HG03196 (cell line): ENCODE measurements at regions not wholly inside any gene's neighbourhood (a gene's known extent, or its start where the extent isn't known, plus 50 kb on each side); places are given as distances from the start of the nearest gene placed in this dataset.
"Not testable (repeated sequence)": the region's sequence is repeated elsewhere in the genome, so short reads cannot be mapped to it uniquely, and the experiment has no call there.

Experiments
- ATAC-seq: cut with Tn5 transposase; IDR thresholded peaks from one replicate; pipeline ENCODE4 v1.9.1; 2021; ENCODE audit not compliant: unreplicated experiment

DNA sequence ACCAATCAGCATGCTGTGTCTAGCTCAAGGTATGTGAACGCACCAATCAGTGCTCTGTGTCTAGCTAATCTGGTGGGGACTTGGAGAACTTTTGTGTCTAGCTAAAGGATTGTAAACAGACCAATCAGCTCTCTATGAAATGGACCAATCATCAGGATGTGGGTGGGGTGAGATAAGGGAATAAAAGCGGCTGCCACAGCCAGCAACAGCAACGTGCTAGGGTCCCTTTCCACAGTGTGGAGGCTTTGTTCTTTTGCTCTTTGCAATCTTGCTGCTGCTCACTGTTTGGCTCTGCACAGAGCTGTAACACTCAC is 1353.9 kb upstream of the CDH18 start:
- ATAC-seq = not testable (repeated sequence)

DNA sequence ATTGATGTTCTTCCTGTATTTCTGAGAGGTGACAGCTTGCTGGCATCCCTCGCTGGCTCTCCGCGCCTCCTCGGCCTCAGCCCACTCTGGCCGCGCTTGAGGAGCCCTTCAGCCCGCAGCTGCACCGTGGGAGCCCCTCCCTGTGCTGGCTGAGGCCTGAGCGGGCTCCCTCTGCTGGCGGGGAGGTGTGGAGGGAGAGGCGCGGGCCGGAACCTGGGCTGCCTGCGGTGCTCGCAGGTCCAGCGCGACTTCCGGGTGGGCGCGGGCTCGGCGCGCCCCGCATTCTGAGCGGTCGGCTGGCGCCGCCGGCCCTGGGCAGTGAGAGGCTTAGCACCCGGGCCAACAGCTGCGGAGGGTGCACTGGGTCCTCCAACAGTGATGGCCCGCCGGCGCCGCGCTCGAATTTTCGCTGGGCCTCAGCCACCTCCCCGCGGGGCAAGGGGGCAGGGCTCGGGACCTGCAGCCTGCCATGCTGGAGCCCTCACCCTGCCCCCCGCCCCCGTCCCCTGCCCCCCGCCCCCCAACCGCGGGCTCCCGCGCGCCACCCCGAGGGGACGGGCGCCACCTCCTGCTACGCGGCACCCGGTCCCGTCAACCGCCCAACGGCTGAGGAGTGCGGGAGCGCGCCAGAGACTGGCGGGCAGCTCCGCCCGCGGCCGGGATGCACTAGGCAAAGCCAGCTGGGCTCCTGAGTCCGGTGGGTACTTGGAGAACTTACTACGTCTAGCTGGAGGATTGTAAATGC is 1353.4 kb upstream of the CDH18 start:
- not testable (repeated sequence) for ATAC-seq

DNA sequence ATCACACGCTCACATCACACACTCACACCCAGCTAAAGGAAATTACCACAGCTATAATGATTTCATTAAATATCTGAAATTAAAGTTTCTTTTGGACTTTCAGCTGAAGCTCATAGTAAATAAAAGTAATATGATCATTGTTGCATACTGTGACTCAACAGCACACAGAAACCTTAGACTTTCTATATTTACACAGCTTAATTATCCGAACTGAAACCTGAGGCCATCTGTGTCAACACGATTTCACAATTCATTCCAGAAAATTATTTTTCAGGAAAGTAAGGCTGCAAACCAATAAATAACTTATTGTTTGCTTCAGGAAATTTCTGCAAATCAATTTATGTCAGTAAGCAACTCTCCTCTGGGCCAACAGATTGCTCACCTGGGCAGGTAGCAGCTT is 1352.2 kb upstream of the CDH18 start:
- ATAC-seq = not testable (repeated sequence)

DNA sequence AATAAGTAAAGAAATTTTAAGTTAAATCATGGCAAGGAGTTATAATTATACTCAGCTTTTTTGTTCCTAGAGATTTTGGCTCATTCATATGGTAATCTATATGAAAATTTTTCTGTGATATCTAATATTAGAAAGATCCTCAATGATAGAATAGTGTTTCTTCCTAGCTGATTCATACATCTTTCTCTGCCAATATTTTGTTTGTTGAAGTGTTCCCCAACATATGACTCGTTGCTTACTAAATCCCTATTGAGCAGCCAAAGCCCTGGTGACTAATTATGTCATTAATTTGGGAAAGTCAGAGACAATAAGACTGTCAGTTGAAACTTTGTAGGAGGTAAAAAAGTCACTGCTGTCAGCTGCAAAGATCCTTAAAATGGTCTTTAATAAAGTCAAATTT is 1348.5 kb upstream of the CDH18 start:
- ATAC-seq = not testable (repeated sequence)

DNA sequence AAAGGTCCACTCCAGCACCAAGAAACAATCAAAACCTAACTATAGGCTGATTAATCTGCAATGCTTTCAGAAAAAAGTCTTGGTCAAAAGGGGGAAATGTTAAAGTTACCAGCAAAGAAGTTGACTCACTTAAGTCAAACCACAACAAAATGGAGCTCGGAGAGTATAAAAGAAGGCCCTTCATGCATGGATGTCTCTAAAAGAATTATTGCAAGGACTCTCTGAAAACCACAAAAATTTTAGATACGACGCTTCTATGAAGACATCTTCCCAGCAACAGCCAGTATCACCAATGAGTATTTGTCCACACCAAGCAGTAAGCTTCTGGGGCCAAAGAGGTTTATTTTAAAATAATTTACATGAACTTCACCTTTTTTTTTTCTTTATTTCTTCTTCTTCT is 1327.4 kb upstream of the CDH18 start:
- not testable (repeated sequence) for ATAC-seq

DNA sequence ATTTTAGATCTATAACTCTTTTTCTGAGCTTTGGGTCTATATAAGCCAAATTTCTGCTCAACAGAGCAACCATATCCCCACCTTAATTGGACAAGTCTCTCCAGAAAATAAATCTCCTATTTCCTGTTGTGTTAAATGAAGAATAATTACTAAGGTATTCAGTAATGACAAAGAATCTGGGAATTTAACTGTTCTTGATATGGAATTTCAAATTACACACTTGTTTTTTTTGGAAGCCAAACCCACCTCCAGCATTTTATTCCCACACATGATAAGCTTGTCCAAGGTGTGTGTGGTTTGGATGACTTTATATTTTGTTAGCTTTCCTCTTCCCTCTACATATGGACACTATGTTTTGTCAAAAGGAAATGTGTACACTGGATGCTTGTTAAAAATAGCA is 1313.2 kb upstream of the CDH18 start:
- ATAC-seq = not testable (repeated sequence)

DNA sequence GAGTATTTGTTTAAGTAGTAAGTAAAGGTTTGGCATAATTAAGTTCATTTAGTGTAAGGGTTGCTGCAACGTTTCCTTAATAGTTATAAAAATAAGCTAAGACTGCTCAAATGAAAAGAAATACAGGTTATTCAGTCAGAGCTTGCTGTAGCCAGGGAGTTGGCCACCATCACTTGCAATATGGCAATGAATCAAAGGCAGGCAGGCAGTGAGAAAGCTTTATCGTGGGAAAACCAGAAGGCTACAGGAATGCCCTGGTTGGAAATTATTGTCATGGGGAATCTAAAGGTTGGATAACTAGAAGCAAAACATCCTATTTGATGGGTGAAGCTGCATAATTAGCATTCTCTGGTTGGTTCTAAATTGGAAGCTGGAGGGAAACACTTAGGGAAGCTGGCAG is 1286.4 kb upstream of the CDH18 start:
- not testable (repeated sequence) for ATAC-seq

DNA sequence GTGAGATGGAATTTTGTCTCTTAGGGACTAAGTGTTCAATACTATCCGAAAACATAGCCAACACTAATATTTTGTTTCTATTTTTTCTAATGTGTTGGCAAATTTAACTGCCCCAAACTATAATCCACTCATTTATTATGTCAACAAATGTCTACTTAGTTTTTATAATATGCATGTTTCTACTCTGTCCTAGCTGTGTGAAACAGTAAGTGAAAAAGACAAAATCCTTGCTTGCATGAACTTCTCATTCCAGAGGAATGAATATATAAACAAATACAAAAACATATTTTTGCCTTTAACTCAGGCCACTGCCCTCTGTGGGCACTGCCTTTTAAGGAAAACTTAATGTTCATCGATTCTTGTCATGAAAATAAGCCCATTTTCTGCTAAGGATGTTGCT is 1275.4 kb upstream of the CDH18 start:
- ATAC-seq = no peak

DNA sequence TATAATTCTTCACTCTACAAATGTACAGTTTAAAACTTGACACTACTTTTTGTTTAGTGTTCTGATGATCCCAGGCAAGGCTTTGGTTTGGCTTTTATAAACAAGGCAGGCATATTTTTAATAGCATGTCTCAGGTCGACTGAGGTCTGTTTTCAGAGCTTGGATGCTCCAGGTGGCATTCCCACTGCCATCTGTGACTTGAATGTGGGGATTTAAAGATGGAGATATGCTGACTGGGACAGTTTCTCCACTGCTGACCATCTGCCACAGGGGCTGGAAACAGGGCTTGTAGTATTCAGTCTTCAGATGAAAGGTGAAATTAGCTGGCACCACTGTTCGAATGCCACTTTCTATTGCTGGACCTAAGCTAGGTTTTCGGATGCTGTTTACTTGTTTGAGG is 1266.2 kb upstream of the CDH18 start:
- ATAC-seq = no peak

DNA sequence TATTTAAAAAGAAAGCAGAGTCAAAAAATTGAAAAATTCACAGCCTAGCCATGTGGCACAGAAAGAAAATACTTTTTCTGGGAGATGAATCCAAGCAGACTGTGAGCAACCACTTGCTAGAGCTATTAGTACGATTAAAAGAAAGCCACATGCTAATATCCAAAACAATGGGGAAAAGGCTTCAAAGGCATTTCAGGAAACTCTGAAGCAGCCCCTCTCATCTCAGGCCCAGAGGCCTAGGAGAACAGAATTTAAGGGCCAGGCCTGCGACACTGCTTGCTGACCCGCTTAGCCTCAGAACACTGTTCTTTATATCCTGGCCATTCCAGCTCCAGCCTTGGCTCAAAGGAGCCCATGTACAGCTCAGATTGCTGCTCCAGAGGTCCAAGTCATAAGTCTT is 1257.0 kb upstream of the CDH18 start:
- ATAC-seq = no peak

DNA sequence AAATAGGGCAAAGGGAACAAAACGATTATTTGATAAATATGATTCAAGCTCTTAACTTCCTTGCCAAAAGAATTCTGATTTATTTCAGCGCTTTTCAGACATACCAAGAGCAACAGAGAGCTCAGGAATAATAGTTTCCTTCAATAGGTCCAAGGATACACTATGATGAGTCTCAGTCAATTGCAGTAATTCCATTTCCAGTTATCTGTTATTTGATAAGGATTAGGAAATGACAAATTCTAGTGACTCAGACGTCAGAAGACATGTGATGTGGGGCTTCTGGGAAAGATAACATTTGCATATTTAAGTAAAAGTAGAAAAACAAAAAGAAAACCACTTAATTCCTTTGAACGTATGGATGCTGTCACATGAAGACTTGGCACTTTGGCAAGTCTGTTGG is 1250.8 kb upstream of the CDH18 start:
- no peak for ATAC-seq

DNA sequence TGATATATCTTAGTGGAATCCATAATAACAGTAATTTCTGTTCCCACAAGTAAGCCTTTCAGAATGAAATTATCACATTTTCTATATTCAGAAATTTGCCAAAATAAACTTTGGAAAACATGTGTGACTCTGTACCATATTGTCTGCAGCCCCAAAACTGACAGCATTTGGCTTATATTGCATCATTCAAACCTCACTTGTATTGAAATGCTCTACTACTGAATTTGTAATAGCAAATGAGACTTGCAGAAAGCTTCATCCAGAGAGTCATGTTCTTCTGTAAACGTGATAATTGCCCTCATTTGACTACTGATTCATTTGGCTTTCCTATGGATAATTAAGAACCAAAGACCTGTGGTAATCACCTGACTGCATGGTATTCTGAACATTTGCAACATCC is 1249.5 kb upstream of the CDH18 start:
- ATAC-seq = no peak

DNA sequence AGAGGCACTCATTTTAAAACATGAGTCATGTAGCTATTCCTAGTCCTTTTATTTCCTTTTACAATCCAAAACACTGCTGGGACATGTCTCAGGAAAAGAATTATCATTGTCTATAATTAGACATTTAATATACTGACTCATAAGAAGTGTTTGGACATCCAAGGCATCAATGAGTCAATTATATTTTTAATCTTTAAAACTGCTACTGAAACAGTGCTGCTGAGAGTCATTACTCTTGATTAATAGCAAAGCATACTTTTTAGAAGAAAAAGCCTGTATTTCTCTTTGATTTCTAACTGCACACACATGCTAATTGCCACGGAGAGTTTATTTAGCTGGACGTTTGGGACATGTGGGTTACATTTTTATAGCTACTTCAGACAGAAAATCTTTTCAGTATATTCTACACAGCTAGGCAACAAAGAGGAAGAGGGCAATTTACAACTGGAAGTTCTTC is 1249.0 kb upstream of the CDH18 start:
- ATAC-seq = no peak

DNA sequence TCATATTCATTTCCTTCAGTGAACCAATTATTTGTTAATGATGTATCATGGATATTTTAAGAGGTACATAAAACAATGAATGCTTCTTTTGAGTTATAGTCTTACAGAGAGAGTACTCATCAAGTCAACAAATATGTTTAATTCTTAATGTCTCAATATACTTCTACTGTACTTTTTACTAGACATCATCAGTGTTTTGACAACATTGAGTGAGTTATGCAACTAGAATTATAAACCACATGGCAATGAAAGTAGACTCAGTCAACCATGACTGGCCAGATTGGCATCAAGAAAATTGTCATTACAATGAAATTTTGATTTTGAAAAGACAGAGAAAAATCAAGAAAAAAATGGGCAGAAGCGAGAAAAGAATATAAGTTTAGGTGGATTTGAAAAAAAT is 1248.1 kb upstream of the CDH18 start:
- ATAC-seq = no peak

DNA sequence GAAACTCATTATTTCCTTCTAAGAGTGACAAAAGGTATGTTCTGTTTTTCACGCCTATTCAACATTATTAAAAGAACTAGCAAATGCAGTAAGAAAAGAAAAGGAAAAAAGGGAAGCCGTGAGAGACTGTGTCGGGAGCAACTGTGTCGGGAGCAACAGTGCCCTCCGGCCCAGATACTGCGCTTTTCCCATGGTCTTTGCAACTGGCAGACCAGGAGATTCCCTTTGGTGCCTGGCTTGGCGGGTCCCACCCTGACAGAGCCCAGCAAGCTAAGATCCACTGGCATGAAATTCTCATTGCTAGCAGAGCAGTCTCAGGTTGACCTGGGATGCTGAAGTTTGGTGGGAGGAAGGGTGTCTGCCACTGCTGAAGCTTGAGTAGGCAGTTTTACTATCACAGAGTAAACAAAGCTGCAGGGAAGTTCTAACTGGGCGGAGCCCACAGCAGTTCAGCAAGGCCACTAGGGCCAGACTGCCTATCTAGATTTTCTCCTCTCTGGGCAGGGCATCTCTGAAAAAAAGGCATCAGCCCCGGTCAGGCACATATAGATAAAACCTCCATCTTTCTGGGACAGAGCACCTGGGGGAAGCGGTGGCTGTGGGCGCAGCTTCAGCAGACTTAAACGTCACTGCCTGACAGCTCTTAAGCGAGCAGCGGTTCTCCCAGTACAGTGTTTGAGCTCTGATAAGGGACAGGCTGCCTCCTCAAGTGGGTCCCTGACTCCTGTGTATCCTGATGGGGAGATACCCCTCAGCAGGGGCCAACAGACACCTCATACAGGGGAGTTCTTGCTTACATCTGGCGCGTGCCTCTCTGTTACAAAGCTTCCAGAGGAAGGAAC is 1237.4 kb upstream of the CDH18 start:
- no peak for ATAC-seq

DNA sequence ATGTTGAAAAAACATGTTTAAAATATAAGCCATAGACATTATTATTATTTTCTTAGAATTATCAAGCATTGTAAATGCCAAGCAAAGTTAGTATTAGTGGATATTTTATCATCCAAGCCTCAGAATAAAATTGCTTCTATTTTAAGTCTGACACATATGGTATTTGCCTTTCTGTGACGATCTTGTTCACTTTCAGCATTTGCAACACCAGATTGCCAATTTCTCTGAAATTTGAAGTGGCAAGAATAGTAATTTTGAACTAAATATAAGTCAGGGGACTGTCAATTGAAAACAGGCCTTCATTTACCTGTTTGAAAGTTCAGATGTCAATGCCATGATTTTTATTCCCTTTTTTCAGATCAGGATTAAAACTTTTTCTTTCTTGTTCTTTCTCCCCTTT is 1233.6 kb upstream of the CDH18 start:
- ATAC-seq = no peak

DNA sequence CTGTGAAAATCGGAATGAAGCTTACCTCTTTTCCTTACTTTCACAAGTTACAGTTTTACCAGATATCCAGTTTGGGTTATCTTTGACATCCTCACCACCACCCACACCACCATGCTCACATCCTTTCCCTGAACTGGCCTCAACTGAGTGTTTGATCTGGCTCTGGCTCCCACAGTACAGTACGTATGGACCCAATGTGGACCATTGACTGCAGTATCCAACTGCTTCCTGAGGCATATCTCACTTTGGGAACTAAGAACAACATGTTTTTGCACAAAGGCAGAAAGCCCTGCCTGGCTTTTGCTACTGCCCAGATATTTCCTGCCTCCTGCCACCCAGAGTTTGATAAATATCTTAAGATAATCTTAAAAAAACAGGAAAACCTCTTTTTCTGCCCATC is 1232.0 kb upstream of the CDH18 start:
- no peak for ATAC-seq

DNA sequence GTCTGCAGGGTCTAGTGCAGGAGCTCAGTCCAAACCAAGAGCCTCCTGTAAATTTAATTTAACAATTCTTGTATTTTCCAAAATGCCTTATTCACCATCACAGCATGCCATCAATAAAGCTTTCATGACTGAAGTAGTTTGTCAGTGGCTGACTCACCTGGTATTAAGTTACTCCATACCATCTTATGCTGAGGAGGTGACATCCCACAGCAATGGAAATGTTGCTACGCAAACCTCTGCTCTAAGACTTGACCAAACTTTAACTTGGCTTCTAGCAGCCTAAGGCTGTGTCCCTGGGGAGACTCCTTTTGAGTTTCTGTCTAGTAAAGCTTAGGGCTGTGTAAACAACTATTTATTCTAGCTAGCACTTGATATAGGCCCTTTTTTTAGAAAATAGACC is 1231.3 kb upstream of the CDH18 start:
- ATAC-seq = no peak

DNA sequence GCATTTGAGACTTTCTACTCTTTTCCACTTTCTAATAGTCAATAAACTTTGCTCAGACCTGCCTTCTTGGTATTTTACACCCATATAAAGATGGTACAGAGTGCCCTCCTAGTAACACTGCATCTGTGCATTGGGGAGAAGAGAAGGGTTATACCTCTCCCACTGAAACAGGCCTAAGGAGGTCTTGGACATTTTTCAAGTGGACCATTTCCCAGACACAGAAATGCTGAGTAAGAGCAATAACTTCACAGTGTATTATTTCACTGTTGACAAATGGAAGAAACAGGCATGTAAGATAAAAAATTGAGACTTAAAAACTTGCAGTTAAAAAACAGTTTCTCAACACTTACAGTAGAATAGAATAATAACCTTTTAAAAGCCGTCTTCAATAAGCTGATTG is 1224.0 kb upstream of the CDH18 start:
- ATAC-seq = no peak

DNA sequence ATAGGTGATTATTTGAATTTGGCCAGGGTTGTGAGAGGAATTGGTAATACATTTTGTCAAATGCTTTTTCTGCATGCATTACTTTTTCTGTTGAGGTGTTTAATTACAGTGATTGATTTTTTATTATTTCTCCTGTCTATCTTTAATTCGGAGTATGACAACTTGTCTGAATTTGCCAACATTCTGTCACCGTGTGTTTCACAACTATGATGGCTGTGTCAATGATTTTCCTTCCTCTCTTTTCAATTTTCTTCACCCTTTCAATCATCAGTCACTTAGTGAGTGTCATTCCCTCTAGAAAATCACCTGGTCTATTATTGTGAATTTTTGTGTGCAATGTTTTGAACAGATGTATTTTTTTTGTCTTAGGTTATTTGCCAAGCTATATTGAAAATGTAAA is 1221.4 kb upstream of the CDH18 start:
- ATAC-seq = no peak

DNA sequence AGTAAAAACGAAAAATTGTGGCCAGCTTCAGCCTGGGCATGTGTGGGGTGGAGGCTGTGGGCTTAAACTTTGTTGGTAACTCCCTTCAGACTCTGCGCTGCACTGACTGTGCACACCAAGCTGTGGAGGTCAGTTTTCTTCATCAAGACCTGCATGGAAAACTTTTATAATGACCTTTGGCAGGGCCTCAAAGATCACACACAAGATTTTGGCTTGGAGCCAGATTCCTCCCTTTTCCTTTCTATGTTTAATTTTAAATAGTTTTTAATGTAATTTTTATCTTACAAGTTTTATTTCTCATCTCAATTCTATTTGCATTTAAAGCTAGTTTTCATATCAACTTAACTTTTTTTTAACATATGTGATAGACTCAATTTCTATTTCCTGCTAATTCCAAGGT is 1211.1 kb upstream of the CDH18 start:
- no peak for ATAC-seq

DNA sequence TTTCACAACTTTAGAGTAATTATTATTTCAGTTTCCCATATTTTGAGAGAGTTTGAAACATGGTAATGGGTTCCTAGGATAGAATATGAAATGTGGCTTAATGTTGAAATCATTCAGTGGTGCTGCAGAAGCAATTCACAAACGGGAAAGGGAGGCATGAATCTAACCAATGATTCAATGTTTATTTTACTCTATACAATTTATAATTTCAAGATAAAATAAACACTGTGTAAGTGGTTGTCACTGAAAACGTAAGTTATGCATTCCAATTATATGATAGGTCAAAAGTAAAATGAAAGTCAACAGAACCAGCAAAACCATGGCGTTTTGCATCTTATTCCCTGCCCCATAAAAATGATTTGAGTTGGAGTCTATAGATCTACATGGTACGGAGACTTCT is 1207.1 kb upstream of the CDH18 start:
- ATAC-seq = no peak

DNA sequence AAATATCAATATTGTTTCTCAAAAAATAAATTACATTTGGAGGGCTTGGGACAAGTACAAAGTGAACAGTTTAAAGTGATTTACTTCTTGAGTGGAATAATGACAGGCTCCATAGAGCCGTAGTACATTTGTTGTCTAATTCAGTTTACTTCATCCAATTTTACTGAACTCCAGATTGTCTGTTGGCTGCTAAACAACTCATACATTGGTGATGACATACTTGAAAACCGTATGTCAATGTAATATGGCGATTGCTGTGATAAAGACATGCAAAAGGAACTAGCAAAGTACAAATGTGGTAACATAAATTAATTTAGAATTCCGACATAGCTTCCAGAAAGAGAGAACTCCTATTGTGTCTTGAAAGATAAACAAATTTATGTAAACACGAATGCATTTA is 1197.5 kb upstream of the CDH18 start:
- no peak for ATAC-seq
